Nephron (organoid): ENCODE measurements at regions not wholly inside any gene's neighbourhood (a gene's known extent, or its start where the extent isn't known, plus 50 kb on each side); places are given as distances from the start of the nearest gene placed in this dataset.
"Not testable (repeated sequence)": the region's sequence is repeated elsewhere in the genome, so short reads cannot be mapped to it uniquely, and the experiment has no call there.

Experiments used
- H3K27ac Mint-ChIP-seq, 3 experiments: 2 replicates each; pipeline ENCODE4 v1.8.0; 2020; ENCODE audit warnings: mixed read lengths in 3 of 3, mild to moderate bottlenecking in 2 of 3, moderate library complexity in 1 of 3
- H3K27me3 Mint-ChIP-seq: 2 replicates; pipeline ENCODE4 v1.8.0; 2021; ENCODE audit warnings: low read depth, mild to moderate bottlenecking, moderate library complexity, mixed read lengths
- H3K36me3 Mint-ChIP-seq: 2 replicates; pipeline ENCODE4 v1.8.0; 2020; ENCODE audit warnings: low read depth, mixed read lengths
- H3K4me1 Mint-ChIP-seq: 2 replicates; pipeline ENCODE4 v1.8.0; 2020; ENCODE audit warnings: mixed read lengths
- H3K4me3 Mint-ChIP-seq, 3 experiments: 2 replicates each; pipeline ENCODE4 v1.8.0; 2020; ENCODE audit warnings: mild to moderate bottlenecking in 3 of 3, mixed read lengths in 3 of 3, moderate library complexity in 2 of 3
- H3K9me3 Mint-ChIP-seq: 2 replicates; pipeline ENCODE4 v1.8.0; 2020; ENCODE audit warnings: mixed read lengths
- CTCF ChIP-seq, 3 experiments: fragments of 200-600 bp; sonication (generic); IDR thresholded peaks; one replicate each; pipeline ENCODE4 v1.5.0; 2021; ENCODE audit warnings: antibody characterized with exemption in 3 of 3; ENCODE audit not compliant: unreplicated experiment in 3 of 3

GRCh38 chr13:84812078-84812477 lies 929.8 kb upstream of the SLITRK1 start:
- no peak overlapping the region for H3K4me3 Mint-ChIP-seq
- no peak for TF ChIP-seq CTCF (IDR thresholded peaks at IDR 0.05; ENCODE audit: unreplicated experiment in 3 of 3)
- H3K4me1 Mint-ChIP-seq: peaks cover 18% of the 10 kb centered on the region
- no peak overlapping the region for H3K27ac Mint-ChIP-seq
- no peaks in the 10 kb centered on the region for H3K9me3 Mint-ChIP-seq
- no peaks in the 10 kb centered on the region for H3K27me3 Mint-ChIP-seq
- H3K36me3 Mint-ChIP-seq: no peaks in the 10 kb centered on the region

GRCh38 chr13:84810781-84811180 lies 928.5 kb upstream of the SLITRK1 start:
- no peak for TF ChIP-seq CTCF (IDR thresholded peaks at IDR 0.05; ENCODE audit: unreplicated experiment in 3 of 3)
- Mint-ChIP-seq H3K4me1 (peaks cover 12% of the 10 kb centered on the region), H3K9me3 (no peaks in the 10 kb centered on the region), H3K27me3 (no peaks in the 10 kb centered on the region), H3K27ac (no peak overlapping the region), H3K4me3 (no peak overlapping the region), H3K36me3 (no peaks in the 10 kb centered on the region)

- H3K27ac Mint-ChIP-seq: no peak overlapping the region
- H3K4me1 Mint-ChIP-seq: no peaks in the 10 kb centered on the region
- no peaks in the 10 kb centered on the region for H3K36me3 Mint-ChIP-seq
- H3K27me3 Mint-ChIP-seq: no peaks in the 10 kb centered on the region
- TF ChIP-seq CTCF (IDR thresholded peaks at IDR 0.05; ENCODE audit: unreplicated experiment in 3 of 3): no peak
- H3K4me3 Mint-ChIP-seq: no peak overlapping the region
- no peaks in the 10 kb centered on the region for H3K9me3 Mint-ChIP-seq
These were observed 919.8 kb upstream of the SLITRK1 start for GRCh38 chr13:84802073-84802472.

GRCh38 chr13:84784443-84785153 lies 902.3 kb upstream of the SLITRK1 start:
- Mint-ChIP-seq H3K4me3 (no peak overlapping the region), H3K36me3 (no peaks in the 10 kb centered on the region), H3K27ac (no peak overlapping the region), H3K9me3 (peaks cover 12% of the 10 kb centered on the region), H3K27me3 (no peaks in the 10 kb centered on the region), H3K4me1 (no peaks in the 10 kb centered on the region)
- TF ChIP-seq CTCF (IDR thresholded peaks at IDR 0.05; ENCODE audit: unreplicated experiment in 3 of 3): no peak

- no peaks in the 10 kb centered on the region for H3K36me3 Mint-ChIP-seq
- no peaks in the 10 kb centered on the region for H3K4me1 Mint-ChIP-seq
- H3K4me3 Mint-ChIP-seq: no peak overlapping the region
- no peak for TF ChIP-seq CTCF (IDR thresholded peaks at IDR 0.05; ENCODE audit: unreplicated experiment in 3 of 3)
- H3K27ac Mint-ChIP-seq: no peak overlapping the region
- H3K27me3 Mint-ChIP-seq: no peaks in the 10 kb centered on the region
- H3K9me3 Mint-ChIP-seq: no peaks in the 10 kb centered on the region
These were observed 895.0 kb upstream of the SLITRK1 start for GRCh38 chr13:84777316-84777715.

GRCh38 chr13:84776593-84776992 lies 894.3 kb upstream of the SLITRK1 start:
- Mint-ChIP-seq H3K4me1 (no peaks in the 10 kb centered on the region), H3K27me3 (no peaks in the 10 kb centered on the region), H3K27ac (no peak overlapping the region), H3K4me3 (no peak overlapping the region), H3K36me3 (no peaks in the 10 kb centered on the region), H3K9me3 (no peaks in the 10 kb centered on the region)
- TF ChIP-seq CTCF (IDR thresholded peaks at IDR 0.05; ENCODE audit: unreplicated experiment in 3 of 3): no peak

GRCh38 chr13:84775920-84776319 lies 893.6 kb upstream of the SLITRK1 start:
- H3K4me3 Mint-ChIP-seq, H3K36me3 Mint-ChIP-seq, H3K27me3 Mint-ChIP-seq, H3K4me1 Mint-ChIP-seq, H3K27ac Mint-ChIP-seq, H3K9me3 Mint-ChIP-seq: not testable (repeated sequence)
